Neural cell (in vitro differentiated cells): ENCODE measurements at regions not wholly inside any gene's neighbourhood (a gene's known extent, or its start where the extent isn't known, plus 50 kb on each side); places are given as distances from the start of the nearest gene placed in this dataset.

ENCODE experiments used
- H2AFZ ChIP-seq: fragments of 200-600, 300-800 bp; sonication (generic), shearing (Covaris generic); 2 replicates; pipeline ENCODE4 v1.6.0; 2014; ENCODE audit warnings: low read depth, mild to moderate bottlenecking, antibody characterized with exemption, low read length, moderate library complexity
- H3F3A ChIP-seq: fragments of 200-600 bp; shearing (Covaris generic); 2 replicates; pipeline ENCODE4 v1.6.1; 2016; ENCODE audit warnings: mild to moderate bottlenecking, moderate library complexity, mixed read lengths, antibody characterized with exemption, low read length; ENCODE audit not compliant: insufficient read depth, poor library complexity, severe bottlenecking
- H3K27ac ChIP-seq: fragments of 200-600, 300-800 bp; sonication (generic), shearing (Covaris generic); 2 replicates; pipeline ENCODE4 v1.5.1; 2014; ENCODE audit warnings: mild to moderate bottlenecking, low read length, moderate library complexity
- H3K27me3 ChIP-seq: fragments of 300-800, 200-600 bp; sonication (generic), shearing (Covaris generic); 2 replicates; pipeline ENCODE4 v1.6.0; 2014; ENCODE audit warnings: mild to moderate bottlenecking, low read depth, low read length, moderate library complexity; ENCODE audit not compliant: insufficient read depth
- H3K36me3 ChIP-seq: fragments of 300-800, 200-600 bp; sonication (generic), shearing (Covaris generic); 2 replicates; pipeline ENCODE4 v1.5.1; 2014; ENCODE audit warnings: mild to moderate bottlenecking, antibody characterized with exemption, low read length, moderate library complexity; ENCODE audit not compliant: insufficient read depth
- H3K4me2 ChIP-seq: fragments of 300-800, 200-600 bp; sonication (generic), shearing (Covaris generic); 2 replicates; pipeline ENCODE4 v1.6.0; 2014; ENCODE audit warnings: mild to moderate bottlenecking, low read length
- H3K4me3 ChIP-seq: fragments of 300-800, 200-600 bp; sonication (generic), shearing (Covaris generic); 2 replicates; pipeline ENCODE4 v1.5.1; 2014; ENCODE audit warnings: mild to moderate bottlenecking, low read length, moderate library complexity
- H3K79me2 ChIP-seq: fragments of 200-600 bp; shearing (Covaris generic); replicated peaks from 2 replicates; pipeline ENCODE4 v1.6.0; 2014; ENCODE audit warnings: mild to moderate bottlenecking, low read length, moderate library complexity; ENCODE audit not compliant: insufficient read depth
- H3K9ac ChIP-seq: fragments of 300-800, 200-600 bp; sonication (generic), shearing (Covaris generic); 2 replicates; pipeline ENCODE4 v1.6.1; 2016; ENCODE audit warnings: mild to moderate bottlenecking, low read length, mixed read lengths
- H3K9me2 ChIP-seq: fragments of 200-600 bp; shearing (Covaris generic); 2 replicates; pipeline ENCODE4 v1.6.1; 2016; ENCODE audit warnings: mild to moderate bottlenecking, low read length, mixed read lengths; ENCODE audit not compliant: insufficient read depth
- H3K9me3 ChIP-seq: fragments of 200-600, 300-800 bp; sonication (generic), shearing (Covaris generic); 2 replicates; pipeline ENCODE4 v1.6.1; 2016; ENCODE audit warnings: mild to moderate bottlenecking, mixed run types, low read length, moderate library complexity, mixed read lengths
- H4K20me1 ChIP-seq: fragments of 200-600 bp; shearing (Covaris generic); 2 replicates; pipeline ENCODE4 v1.6.1; 2016; ENCODE audit warnings: mild to moderate bottlenecking, mixed run types; ENCODE audit not compliant: insufficient read depth
- CTCF ChIP-seq: fragments of 450-650 bp; IDR thresholded peaks from 2 replicates; pipeline ENCODE4 v1.5.1; 2014; ENCODE audit warnings: antibody characterized with exemption, mild to moderate bottlenecking, moderate library complexity; ENCODE audit not compliant: poor library complexity, severe bottlenecking
- EP300 ChIP-seq: fragments of 450-650 bp; conservative IDR thresholded peaks from 2 replicates; pipeline ENCODE4 v1.6.1; 2014; ENCODE audit warnings: antibody characterized with exemption, mild to moderate bottlenecking, moderate library complexity; ENCODE audit not compliant: poor library complexity, severe bottlenecking
- EZH2 ChIP-seq: fragments of 200-600, 300-800 bp; shearing (Covaris generic), sonication (generic); IDR thresholded peaks from 2 replicates; pipeline ENCODE4 v1.6.1; 2014; ENCODE audit warnings: antibody characterized with exemption, low read length, borderline replicate concordance, mild to moderate bottlenecking; ENCODE audit not compliant: insufficient read depth, poor library complexity, severe bottlenecking
- MXI1 ChIP-seq: fragments of 450-650 bp; conservative IDR thresholded peaks from 2 replicates; pipeline ENCODE4 v1.6.1; 2014; ENCODE audit warnings: antibody characterized with exemption, mild to moderate bottlenecking; ENCODE audit not compliant: poor library complexity, severe bottlenecking
- POLR2AphosphoS5 ChIP-seq: IDR thresholded peaks from 2 replicates; pipeline ENCODE4 v1.6.1; 2012
- RAD21 ChIP-seq: fragments of 450-650 bp; conservative IDR thresholded peaks from 2 replicates; pipeline ENCODE4 v1.6.1; 2014; ENCODE audit warnings: antibody characterized with exemption, mild to moderate bottlenecking, moderate library complexity
- SMC3 ChIP-seq: fragments of 450-650 bp; conservative IDR thresholded peaks from 2 replicates; pipeline ENCODE4 v1.6.1; 2014; ENCODE audit warnings: antibody characterized with exemption, mild to moderate bottlenecking, moderate library complexity; ENCODE audit not compliant: poor library complexity
- TAF1 ChIP-seq: IDR thresholded peaks from 2 replicates; pipeline ENCODE4 v1.6.1; 2012; ENCODE audit warnings: low read depth
- TF ChIP-seq, protein P1 (sequence below): IDR thresholded peaks from 2 replicates; pipeline ENCODE4 v1.6.1; 2012; ENCODE audit warnings: borderline replicate concordance

- TF ChIP-seq CTCF, result no peak
- no peak for TF ChIP-seq MXI1
- no peak for TF ChIP-seq SMC3
- no peak for TF ChIP-seq EZH2
- no peak for TF ChIP-seq TAF1
- no peak for TF ChIP-seq RAD21
- TF ChIP-seq POLR2AphosphoS5, result no peak
- TF ChIP-seq, protein P1, sequence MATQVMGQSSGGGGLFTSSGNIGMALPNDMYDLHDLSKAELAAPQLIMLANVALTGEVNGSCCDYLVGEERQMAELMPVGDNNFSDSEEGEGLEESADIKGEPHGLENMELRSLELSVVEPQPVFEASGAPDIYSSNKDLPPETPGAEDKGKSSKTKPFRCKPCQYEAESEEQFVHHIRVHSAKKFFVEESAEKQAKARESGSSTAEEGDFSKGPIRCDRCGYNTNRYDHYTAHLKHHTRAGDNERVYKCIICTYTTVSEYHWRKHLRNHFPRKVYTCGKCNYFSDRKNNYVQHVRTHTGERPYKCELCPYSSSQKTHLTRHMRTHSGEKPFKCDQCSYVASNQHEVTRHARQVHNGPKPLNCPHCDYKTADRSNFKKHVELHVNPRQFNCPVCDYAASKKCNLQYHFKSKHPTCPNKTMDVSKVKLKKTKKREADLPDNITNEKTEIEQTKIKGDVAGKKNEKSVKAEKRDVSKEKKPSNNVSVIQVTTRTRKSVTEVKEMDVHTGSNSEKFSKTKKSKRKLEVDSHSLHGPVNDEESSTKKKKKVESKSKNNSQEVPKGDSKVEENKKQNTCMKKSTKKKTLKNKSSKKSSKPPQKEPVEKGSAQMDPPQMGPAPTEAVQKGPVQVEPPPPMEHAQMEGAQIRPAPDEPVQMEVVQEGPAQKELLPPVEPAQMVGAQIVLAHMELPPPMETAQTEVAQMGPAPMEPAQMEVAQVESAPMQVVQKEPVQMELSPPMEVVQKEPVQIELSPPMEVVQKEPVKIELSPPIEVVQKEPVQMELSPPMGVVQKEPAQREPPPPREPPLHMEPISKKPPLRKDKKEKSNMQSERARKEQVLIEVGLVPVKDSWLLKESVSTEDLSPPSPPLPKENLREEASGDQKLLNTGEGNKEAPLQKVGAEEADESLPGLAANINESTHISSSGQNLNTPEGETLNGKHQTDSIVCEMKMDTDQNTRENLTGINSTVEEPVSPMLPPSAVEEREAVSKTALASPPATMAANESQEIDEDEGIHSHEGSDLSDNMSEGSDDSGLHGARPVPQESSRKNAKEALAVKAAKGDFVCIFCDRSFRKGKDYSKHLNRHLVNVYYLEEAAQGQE, result no peak
- TF ChIP-seq EP300, result no peak
- H3K9ac ChIP-seq, result no peak overlapping the region
- H3K4me3 ChIP-seq, result no peak overlapping the region
- no peak overlapping the region for H2AFZ ChIP-seq
- no peak overlapping the region for H3K4me2 ChIP-seq
- no peaks in the 10 kb centered on the region for H3K27me3 ChIP-seq
- peaks cover 5% of the 10 kb centered on the region for H3K9me3 ChIP-seq
- H3K27ac ChIP-seq, result no peak overlapping the region
- no peaks in the 10 kb centered on the region for H4K20me1 ChIP-seq
- H3K36me3 ChIP-seq, result no peaks in the 10 kb centered on the region
- no peaks in the 10 kb centered on the region for H3K79me2 ChIP-seq
- H3F3A ChIP-seq, result no peaks in the 10 kb centered on the region
- H3K9me2 ChIP-seq, result no peaks in the 10 kb centered on the region
These were observed 275.4 kb upstream of the SFRP2 start for GRCh38 chr4:154064244-154064643.

DNA sequence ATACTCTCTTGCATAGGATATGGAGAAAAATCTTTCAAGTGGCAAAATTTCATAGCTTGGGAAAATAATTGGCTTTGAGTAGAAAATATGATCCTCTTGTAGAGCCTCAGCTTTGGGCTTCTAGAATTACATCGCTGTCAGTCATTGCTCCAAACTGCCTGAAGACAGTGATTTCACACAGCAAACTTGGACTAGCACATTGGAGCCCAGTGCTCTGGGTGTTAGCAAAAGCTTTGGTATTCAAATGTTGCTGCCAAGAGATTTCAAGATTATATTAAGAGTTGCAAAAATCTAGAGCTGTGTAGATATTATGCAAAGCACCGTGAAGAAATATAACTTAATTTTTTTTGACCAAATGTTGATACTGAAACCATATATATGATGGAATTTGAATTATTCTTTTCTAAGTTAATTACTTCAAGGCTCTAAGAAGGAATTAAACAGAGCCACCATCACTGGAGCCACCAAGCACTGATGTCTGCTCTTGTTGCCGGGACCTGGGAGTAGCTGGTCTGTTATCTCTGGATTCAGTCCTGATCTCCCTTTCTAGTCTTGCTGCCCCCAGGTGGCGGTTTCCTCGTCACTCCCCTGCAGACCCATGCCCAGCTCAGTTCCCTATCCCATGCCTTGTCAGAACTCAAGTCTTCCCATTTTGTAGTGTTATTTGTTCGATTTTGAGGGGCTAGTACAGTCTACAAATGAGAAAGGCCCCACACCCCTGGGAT lies 260.7 kb upstream of the SFRP2 start:
- H3K27ac ChIP-seq, result no peak overlapping the region
- no peak overlapping the region for H2AFZ ChIP-seq
- TF ChIP-seq POLR2AphosphoS5, result no peak
- TF ChIP-seq RAD21, result no peak
- TF ChIP-seq, protein P1, result no peak
- TF ChIP-seq EZH2, result no peak
- no peak for TF ChIP-seq SMC3
- TF ChIP-seq EP300, result no peak

More for the DNA sequence above, 260.7 kb upstream of the SFRP2 start:
- no peaks in the 10 kb centered on the region for H4K20me1 ChIP-seq
- no peaks in the 10 kb centered on the region for H3K9me2 ChIP-seq
- H3K4me2 ChIP-seq, result no peak overlapping the region
- H3F3A ChIP-seq, result no peaks in the 10 kb centered on the region
- H3K36me3 ChIP-seq, result no peaks in the 10 kb centered on the region
- no peaks in the 10 kb centered on the region for H3K79me2 ChIP-seq
- H3K9me3 ChIP-seq, result peaks cover 4% of the 10 kb centered on the region
- H3K4me3 ChIP-seq, result no peak overlapping the region
- no peak overlapping the region for H3K9ac ChIP-seq
- H3K27me3 ChIP-seq, result no peaks in the 10 kb centered on the region
